A673 (cell line): ENCODE measurements at regions not wholly inside any gene's neighbourhood (a gene's known extent, or its start where the extent isn't known, plus 50 kb on each side); places are given as distances from the start of the nearest gene placed in this dataset.

Experiments used
- CTCF ChIP-seq: fragments of 300-800, 200-600 bp; sonication (generic); conservative IDR thresholded peaks from 2 replicates; pipeline ENCODE4 v1.5.1; 2017; ENCODE audit warnings: low read depth, mild to moderate bottlenecking, antibody characterized with exemption, low read length, moderate library complexity, mixed read lengths
- EZH2 ChIP-seq: fragments of 200-600 bp; sonication (generic); IDR thresholded peaks from 2 replicates; pipeline ENCODE4 v1.6.1; 2017; ENCODE audit warnings: borderline replicate concordance, low read depth, mild to moderate bottlenecking, mixed read lengths, antibody characterized with exemption, low read length; ENCODE audit not compliant: poor library complexity, severe bottlenecking

- TF ChIP-seq CTCF (no peak), EZH2 (no peak)
These were observed 73.0 kb upstream of the KLHL13 start for GRCh38 chrX:118189628-118190027.
